ENCODE measurements at regions not wholly inside any gene's neighbourhood (a gene's known extent, or its start where the extent isn't known, plus 50 kb on each side); places are given as distances from the start of the nearest gene placed in this dataset.

- DNase-seq (ENCODE audit: low spot score), result no peak
Measured at GRCh38 chr3:59444676-59445075, 394.9 kb upstream of the CFAP20DC start.

DNA sequence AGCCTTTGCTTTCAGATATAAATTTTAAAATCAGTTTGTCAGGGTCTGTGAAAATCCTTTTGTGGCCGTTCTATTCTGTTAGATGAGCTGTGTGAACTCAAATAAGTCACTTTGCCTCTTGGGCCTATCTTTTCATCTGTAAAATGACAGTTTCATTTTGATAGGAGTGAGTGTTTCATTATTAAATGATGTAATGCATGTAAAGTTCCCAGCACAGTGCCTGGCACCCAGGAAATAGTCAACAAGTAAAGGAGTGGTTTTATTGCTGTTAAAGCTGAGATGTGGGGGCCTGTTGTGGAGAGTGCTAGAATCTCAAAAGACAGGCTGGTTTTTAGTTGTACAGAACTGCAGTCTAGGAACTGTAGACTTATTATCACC is 394.5 kb upstream of the CFAP20DC start:
- no peak for DNase-seq (ENCODE audit: low spot score)

DNA sequence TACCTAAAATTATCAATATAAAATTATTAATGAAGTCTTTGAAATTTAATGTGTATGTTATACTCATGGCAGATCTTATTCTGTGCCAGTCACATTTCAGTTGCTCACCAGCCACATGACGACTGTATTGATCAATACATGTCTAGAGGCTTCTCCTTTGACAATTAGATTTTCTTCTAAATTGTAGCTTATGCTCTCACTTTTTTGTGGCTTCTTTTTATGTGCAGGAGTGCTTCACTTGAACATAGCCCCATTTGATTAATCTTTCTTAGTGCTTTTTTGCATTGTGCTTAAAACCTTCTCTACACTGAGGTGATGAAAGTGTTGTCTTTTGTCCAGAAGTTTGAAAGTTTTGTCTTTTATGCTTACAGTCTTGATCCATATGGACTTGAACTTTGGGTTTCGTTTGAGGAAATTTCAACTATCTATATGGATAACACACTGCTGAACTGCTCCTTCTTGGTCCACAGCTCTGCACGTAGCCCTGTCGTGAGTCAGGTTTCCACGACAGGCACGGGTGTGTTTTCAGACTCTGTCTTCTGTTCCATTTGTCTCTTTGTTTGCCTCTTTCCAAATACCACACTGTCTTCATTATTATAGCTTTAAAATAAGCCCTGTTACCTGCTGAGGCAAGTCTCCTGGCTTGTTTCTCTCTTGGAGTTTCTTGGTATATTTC is 393.9 kb upstream of the CFAP20DC start:
- no peak for DNase-seq (ENCODE audit: low spot score)

DNA sequence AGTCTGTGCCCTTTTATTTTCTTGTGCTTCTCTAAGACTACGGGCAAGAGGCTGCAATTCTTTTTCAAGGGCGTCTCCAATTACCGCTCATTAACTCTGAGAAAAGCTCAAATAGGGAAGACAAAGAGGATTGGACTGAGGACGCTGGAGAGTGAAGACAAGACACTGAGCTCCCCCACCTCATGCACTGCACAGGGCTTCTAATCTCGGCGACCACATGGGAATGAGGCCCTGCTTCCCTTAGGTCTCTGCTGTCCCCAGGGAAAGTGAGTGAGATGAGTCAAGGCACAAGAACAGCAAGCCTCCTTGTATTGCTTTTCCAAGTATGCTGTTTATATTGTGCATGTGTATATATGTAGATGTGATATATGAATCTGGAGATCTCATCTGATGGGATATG is 392.2 kb upstream of the CFAP20DC start:
- peak; percentile 42 for DNase-seq (ENCODE audit: low spot score)

DNA sequence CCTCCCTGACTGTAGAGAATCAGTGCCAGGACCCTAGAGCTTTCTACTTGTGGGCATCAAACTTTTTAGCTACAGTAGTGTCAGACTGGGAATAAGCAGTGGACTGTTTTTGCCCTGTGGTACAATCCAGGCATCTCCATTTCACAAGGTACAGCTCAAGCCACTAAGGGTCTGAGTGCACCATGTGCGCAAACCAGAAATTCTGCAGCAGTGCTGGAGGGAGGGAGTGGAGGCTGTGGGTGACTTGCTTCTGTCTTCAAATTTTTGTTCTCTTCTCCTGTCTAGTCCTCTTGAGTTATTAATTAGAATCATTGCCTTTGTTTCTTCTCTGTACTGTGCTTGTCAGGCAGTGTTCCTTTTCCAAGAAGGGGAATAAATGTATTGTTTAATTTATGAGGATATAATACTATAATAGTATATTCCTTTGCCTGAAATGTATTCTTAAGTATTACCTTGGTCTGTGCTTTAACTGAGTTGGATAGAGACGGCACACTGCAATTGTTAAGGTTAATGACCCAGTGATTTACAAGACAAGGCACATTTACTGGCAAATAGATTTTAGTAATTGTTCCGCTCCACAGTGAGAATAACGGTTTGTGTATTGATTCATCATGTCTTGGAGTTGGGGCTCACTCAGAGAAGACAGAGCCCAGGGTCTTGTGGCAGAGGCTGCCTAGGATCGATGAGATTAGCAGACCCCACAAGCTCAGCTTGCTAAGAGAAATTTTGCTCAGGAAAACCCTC is 390.6 kb upstream of the CFAP20DC start:
- no peak for DNase-seq (ENCODE audit: low spot score)

DNA sequence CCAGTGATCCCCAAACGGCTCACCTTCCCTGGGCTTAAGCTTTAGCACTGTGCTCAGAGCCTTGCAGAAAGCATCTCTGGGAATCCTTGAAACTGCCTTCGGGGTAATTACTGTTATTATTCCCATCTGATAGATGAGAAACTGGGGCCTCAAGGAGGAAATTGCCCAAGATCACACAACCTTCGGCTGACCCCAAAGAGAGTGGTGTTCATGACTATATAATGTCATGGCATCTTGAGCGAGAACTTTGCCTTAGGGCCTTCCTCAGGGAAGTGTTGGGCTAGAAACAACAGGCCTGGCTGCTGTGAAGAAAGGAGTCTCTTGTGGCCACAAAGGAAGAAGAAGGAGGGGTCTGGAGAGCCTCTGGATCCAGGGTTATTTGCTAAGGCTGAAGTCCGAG is 388.7 kb upstream of the CFAP20DC start:
- no peak for DNase-seq (ENCODE audit: low spot score)

GRCh38 chr3:59436164-59436958 is 386.5 kb upstream of the CFAP20DC start:
- DNase-seq (ENCODE audit: low spot score), result no peak

DNA sequence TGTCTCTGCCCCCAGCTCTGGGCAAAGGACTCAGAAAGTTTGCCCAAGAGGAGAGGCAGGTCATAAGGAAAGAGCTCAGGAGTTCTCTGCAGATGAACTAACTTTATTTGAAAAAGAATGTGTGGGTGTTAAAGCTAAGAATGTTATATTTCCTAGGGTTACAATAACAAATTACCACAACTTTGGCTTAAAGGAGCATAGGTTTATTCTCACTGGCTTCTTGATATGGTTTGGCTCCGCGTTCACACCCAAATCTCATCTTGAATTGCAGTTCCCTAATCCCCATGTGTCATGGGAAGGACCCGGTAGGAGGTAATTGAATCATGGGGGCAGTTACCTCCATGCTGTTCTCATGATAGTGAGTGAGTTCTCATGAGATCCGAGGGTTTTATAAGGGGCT is 383.7 kb upstream of the CFAP20DC start:
- no peak for DNase-seq (ENCODE audit: low spot score)

GRCh38 chr3:59432665-59433064 is 382.8 kb upstream of the CFAP20DC start:
- no peak for DNase-seq (ENCODE audit: low spot score)

- no peak for DNase-seq (ENCODE audit: low spot score)
Measured at GRCh38 chr3:59430341-59430740, 380.5 kb upstream of the CFAP20DC start.

DNA sequence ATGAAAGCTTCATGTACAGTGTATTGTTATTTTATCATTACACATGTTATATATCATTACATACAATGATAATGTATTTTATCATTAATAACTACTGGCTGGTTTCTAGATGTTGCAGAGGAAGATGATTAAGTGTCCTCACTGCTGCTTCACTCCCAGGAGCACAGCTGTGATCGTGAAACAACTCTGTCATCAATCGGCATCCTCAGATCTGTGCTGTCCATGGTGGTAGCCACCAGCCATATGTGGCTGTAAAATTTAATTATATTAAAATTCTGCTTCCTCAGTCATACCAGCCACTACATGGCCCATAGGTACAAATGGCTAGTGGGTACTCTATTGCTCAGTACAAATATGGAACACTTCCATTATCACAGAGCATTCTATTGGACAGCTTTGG is 379.4 kb upstream of the CFAP20DC start:
- no peak for DNase-seq (ENCODE audit: low spot score)

DNA sequence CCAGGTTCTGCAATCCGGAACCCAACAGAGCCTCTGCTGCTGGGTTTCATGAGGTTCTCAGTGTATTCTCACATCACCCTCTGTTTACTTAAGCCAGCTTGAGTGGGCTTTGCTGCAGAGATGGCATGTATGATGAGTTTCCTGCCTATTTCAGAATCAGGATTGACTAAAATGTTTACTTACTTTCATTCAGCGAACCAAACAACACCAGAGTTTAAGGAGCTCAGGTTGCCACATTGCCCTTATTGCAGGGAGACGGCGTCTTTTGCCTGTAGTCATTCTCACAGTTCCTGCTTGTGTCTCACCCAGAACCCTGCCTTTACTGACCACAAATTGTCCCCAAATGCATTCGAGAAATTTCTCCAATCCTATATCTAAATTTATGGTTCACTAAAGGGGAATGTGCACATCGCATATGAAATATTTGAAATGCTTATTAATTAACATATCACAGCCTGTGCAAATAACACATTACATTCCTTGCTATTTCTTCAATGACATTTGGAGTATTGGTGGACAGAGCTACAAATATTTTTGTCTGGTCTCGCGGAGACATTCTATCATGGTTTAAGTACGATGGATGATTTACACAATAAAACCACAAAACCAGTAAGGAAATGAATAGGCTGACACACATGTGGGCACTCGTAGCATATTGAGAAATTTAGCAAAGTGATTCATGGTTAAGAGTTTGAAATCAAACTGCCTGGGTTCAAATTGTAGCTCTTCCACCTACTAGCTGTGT is 377.2 kb upstream of the CFAP20DC start:
- DNase-seq (ENCODE audit: low spot score), result no peak

GRCh38 chr3:59425942-59426341 is 376.1 kb upstream of the CFAP20DC start:
- DNase-seq (ENCODE audit: low spot score), result no peak

- no peak for DNase-seq (ENCODE audit: low spot score)
Measured at GRCh38 chr3:59425371-59425770, 375.5 kb upstream of the CFAP20DC start.

DNA sequence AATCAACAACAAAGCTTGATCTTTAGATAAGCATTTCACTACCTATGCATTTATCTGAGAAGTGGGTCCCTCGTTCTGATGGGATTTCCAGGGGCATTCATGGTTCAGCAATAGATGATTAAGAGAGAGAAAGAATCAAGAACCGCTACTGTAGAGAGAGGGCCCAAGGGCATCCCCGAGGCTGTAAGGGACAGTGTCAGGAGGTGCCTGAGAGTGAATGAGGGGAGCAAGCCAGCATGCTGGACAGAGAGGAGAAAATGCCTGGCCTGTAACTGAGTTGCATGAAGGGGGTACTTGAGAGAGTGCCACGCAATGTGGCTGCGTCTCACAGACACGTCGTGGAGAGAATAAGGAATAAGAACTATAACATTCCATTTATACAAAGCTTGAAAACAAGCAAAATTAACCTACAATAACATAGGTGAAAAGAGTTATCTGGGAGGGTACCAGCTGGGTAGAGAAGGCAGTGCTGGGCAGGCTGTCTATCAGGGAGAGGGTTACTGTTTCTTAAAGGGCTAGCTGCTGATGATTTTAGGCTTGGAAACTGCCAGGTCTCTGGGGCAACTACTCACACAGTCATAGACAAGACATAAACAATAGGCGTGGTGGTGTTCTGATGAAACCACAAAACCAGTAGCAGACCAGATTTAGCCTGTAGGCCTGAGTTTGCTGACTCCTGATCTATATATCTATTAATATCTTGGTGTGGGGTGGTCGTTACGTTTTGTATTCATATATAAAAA is 374.6 kb upstream of the CFAP20DC start:
- DNase-seq (ENCODE audit: low spot score), result no peak

GRCh38 chr3:59423707-59424106 is 373.9 kb upstream of the CFAP20DC start:
- DNase-seq (ENCODE audit: low spot score), result no peak

GRCh38 chr3:59422312-59422711 is 372.5 kb upstream of the CFAP20DC start:
- no peak for DNase-seq (ENCODE audit: low spot score)

DNA sequence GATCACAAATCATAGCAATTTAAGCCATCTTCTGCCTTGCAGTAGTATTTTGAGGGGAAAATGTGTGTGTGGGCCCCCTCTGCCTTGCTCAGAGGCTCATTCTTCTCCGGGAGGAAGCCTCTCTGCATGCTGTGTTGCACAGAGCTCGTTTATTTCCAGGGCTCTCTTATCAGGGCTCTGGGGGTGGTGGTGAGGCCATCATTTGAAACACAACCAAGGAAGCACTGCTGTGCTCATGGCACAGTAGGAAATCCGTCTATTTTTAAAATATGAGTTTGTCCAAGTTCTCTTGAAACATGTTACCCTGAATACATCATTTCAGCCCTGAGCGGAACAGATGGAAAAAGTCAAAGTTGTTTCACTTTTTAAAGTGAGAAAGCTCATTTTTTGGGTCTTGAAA is 369.0 kb upstream of the CFAP20DC start:
- DNase-seq (ENCODE audit: low spot score), result no peak

- no peak for DNase-seq (ENCODE audit: low spot score)
Measured at GRCh38 chr3:59412516-59412915, 362.7 kb upstream of the CFAP20DC start.

DNA sequence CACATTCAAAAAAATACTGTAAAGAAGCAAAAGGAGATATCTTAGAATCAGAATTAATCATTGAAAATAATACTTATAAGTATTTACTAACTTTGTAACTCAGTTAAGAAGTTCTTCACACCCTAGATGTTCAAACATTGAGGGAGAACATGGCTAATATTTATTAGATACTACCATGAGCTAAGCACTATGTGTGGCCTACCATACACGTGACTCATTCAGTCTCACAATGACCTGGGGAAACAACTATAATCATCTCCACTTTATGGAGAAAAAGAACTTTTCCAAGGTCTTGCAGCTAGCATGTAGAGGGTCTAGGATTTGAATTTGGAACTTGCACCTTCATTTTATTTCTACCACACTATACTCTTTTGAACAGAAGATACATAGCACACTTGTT is 361.9 kb upstream of the CFAP20DC start:
- DNase-seq (ENCODE audit: low spot score), result no peak

GRCh38 chr3:59411186-59411585 is 361.4 kb upstream of the CFAP20DC start:
- no peak for DNase-seq (ENCODE audit: low spot score)
